ENCODE measurements at regions not wholly inside any gene's neighbourhood (a gene's known extent, or its start where the extent isn't known, plus 50 kb on each side); places are given as distances from the start of the nearest gene placed in this dataset.
A peak's percentile ranks its signal among the peaks of the same experiment; 100 is the strongest.
"Not testable (repeated sequence)": the region's sequence is repeated elsewhere in the genome, so short reads cannot be mapped to it uniquely, and the experiment has no call there.

DNA sequence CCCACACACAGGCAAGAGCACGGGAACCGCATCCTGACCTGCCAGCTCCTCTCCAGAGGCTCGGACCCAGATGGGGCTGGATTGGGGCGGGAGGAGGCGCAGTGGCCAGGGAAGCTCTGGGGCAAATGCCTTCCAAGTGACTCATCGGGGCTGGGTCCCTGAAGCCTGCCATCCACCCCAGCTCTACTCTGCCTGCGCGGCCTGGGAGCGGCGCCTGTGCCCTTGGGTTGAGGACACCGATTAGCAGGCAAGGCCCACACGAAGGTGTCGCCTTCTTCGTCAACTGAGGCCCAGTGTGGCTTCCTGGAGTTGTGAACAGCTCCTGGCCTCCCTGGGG is 4380.3 kb upstream of the TPTE start:
- intact Hi-C loops (cut with micrococcal nuclease; ENCODE audit: unreplicated experiment); H3K9ac ChIP-seq (ENCODE audit: insufficient read depth, low read depth, low read length); FAIRE-seq; BruUV-seq (replicated peaks); H3K36me3 ChIP-seq (replicated peaks in 1 of 2; ENCODE audit: control insufficient read depth in 1 of 2, insufficient read depth in 2 of 2, low read length in 2 of 2); POLR2A ChIA-PET; H3K79me2 ChIP-seq (ENCODE audit: insufficient read depth, low read length); H3K4me3 ChIP-seq (replicated peaks in 1 of 3; ENCODE audit: insufficient read depth in 1 of 3, low read depth in 2 of 3, low read length in 3 of 3); H3K4me2 ChIP-seq (ENCODE audit: low read depth, low read length); in situ Hi-C loops (cut with HindIII; ENCODE audit: extremely low pct_ligation_motif_present, low pct_unique_long_range_greater_than_20kb); H4K20me1 ChIP-seq (ENCODE audit: insufficient read depth, low read length); H3K4me1 ChIP-seq (ENCODE audit: insufficient read depth, low read length); H2AFZ ChIP-seq (ENCODE audit: low read length); CTCF ChIA-PET (ENCODE audit: low intra/inter-chr PET ratio, low total read pairs); H3K27ac ChIP-seq (ENCODE audit: extremely low read length, insufficient read depth, low read length); DNase-seq (ENCODE audit: low spot score); H3K9me3 ChIP-seq (ENCODE audit: low read length); H3K27me3 ChIP-seq (ENCODE audit: control insufficient read depth in 1 of 2, insufficient read depth in 2 of 2, low read length in 2 of 2): not testable (repeated sequence)
- ATAC-seq = peak; percentile 87
- no CpG with 5 or more reads among the region's 14 CpGs for WGBS (ENCODE audit: low lambda C conversion rate)

DNA sequence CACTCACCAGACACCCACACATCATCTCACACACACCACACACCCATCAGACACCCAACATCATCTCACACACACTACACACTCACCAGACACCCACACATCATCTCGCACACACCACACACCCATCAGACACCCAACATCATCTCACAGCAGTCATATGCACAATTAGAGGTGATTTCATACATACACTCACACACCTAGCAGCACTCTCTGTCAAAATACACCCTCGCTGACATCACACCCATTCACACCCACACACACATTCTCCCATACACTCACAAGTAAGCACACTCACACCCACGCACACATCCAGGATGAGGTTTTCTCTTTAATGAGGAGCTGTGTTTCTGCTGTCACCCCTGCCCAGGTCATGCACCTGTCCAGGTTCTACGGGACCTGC is 4368.2 kb upstream of the TPTE start:
- H3K27ac ChIP-seq (ENCODE audit: extremely low read length, insufficient read depth, low read length); intact Hi-C loops (cut with micrococcal nuclease; ENCODE audit: unreplicated experiment); H3K9ac ChIP-seq (ENCODE audit: insufficient read depth, low read depth, low read length); H3K79me2 ChIP-seq (ENCODE audit: insufficient read depth, low read length); H3K36me3 ChIP-seq (replicated peaks in 1 of 2; ENCODE audit: control insufficient read depth in 1 of 2, insufficient read depth in 2 of 2, low read length in 2 of 2); FAIRE-seq; H3K4me3 ChIP-seq (replicated peaks in 1 of 3; ENCODE audit: insufficient read depth in 1 of 3, low read depth in 2 of 3, low read length in 3 of 3); DNase-seq (ENCODE audit: low spot score); H3K27me3 ChIP-seq (ENCODE audit: control insufficient read depth in 1 of 2, insufficient read depth in 2 of 2, low read length in 2 of 2); H3K4me2 ChIP-seq (ENCODE audit: low read depth, low read length); H2AFZ ChIP-seq (ENCODE audit: low read length); BruUV-seq (replicated peaks); H4K20me1 ChIP-seq (ENCODE audit: insufficient read depth, low read length); ATAC-seq; CTCF ChIA-PET (ENCODE audit: low intra/inter-chr PET ratio, low total read pairs); in situ Hi-C loops (cut with HindIII; ENCODE audit: extremely low pct_ligation_motif_present, low pct_unique_long_range_greater_than_20kb); H3K9me3 ChIP-seq (ENCODE audit: low read length); POLR2A ChIA-PET; H3K4me1 ChIP-seq (ENCODE audit: insufficient read depth, low read length): not testable (repeated sequence)
- WGBS (ENCODE audit: low lambda C conversion rate) = no CpG with 5 or more reads among the region's 4 CpGs

DNA sequence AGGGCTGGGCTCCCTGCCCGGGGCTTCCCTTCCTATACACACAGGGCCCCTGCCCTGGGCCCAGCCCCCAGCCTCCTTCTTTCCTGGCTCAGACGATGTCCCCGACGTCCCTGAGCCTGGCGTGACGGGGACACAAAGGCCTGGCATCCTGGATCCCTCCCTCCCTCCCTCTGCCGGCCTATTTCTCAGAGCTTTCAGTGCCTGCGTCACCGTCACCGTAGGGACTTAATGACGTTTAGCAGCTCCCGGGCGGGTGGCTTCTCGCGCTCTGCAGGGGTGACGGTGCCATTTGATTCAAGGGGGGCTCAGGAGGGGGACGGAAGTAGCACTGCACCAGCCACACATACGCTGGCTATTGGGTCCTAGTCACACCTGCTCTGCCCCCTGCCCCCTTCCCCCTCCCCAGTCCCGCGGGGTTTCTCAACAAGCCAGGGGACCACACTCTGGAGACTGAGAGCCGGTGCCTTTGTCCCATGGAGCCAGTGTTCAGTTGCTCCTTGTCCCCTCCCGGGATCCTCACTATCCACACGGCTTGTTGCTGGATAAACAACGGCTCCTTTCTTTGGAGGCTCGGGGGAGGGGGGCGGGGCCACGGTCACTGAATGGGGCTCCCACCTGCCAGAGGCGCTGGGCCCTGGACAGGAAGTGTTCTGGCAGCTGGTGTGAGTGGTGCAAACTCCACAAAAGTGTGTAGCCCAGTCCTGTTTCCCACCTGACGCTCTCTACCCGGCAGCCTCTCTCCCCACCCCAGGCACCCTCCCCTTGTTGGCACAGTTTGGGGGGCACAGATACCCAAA is 4366.7 kb upstream of the TPTE start:
- in situ Hi-C loops (cut with HindIII; ENCODE audit: extremely low pct_ligation_motif_present, low pct_unique_long_range_greater_than_20kb); H3K27ac ChIP-seq (ENCODE audit: extremely low read length, insufficient read depth, low read length); H3K9me3 ChIP-seq (ENCODE audit: low read length); intact Hi-C loops (cut with micrococcal nuclease; ENCODE audit: unreplicated experiment); DNase-seq (ENCODE audit: low spot score); H3K36me3 ChIP-seq (replicated peaks in 1 of 2; ENCODE audit: control insufficient read depth in 1 of 2, insufficient read depth in 2 of 2, low read length in 2 of 2); BruUV-seq (replicated peaks); H2AFZ ChIP-seq (ENCODE audit: low read length); H3K27me3 ChIP-seq (ENCODE audit: control insufficient read depth in 1 of 2, insufficient read depth in 2 of 2, low read length in 2 of 2); H3K9ac ChIP-seq (ENCODE audit: insufficient read depth, low read depth, low read length); H3K4me1 ChIP-seq (ENCODE audit: insufficient read depth, low read length); POLR2A ChIA-PET; H3K79me2 ChIP-seq (ENCODE audit: insufficient read depth, low read length); FAIRE-seq; H3K4me3 ChIP-seq (replicated peaks in 1 of 3; ENCODE audit: insufficient read depth in 1 of 3, low read depth in 2 of 3, low read length in 3 of 3); CTCF ChIA-PET (ENCODE audit: low intra/inter-chr PET ratio, low total read pairs); H4K20me1 ChIP-seq (ENCODE audit: insufficient read depth, low read length); H3K4me2 ChIP-seq (ENCODE audit: low read depth, low read length): not testable (repeated sequence)
- WGBS (ENCODE audit: low lambda C conversion rate) = no CpG with 5 or more reads among the region's 30 CpGs
- peak; percentile 47 for ATAC-seq
- TF ChIP-seq, protein P1, sequence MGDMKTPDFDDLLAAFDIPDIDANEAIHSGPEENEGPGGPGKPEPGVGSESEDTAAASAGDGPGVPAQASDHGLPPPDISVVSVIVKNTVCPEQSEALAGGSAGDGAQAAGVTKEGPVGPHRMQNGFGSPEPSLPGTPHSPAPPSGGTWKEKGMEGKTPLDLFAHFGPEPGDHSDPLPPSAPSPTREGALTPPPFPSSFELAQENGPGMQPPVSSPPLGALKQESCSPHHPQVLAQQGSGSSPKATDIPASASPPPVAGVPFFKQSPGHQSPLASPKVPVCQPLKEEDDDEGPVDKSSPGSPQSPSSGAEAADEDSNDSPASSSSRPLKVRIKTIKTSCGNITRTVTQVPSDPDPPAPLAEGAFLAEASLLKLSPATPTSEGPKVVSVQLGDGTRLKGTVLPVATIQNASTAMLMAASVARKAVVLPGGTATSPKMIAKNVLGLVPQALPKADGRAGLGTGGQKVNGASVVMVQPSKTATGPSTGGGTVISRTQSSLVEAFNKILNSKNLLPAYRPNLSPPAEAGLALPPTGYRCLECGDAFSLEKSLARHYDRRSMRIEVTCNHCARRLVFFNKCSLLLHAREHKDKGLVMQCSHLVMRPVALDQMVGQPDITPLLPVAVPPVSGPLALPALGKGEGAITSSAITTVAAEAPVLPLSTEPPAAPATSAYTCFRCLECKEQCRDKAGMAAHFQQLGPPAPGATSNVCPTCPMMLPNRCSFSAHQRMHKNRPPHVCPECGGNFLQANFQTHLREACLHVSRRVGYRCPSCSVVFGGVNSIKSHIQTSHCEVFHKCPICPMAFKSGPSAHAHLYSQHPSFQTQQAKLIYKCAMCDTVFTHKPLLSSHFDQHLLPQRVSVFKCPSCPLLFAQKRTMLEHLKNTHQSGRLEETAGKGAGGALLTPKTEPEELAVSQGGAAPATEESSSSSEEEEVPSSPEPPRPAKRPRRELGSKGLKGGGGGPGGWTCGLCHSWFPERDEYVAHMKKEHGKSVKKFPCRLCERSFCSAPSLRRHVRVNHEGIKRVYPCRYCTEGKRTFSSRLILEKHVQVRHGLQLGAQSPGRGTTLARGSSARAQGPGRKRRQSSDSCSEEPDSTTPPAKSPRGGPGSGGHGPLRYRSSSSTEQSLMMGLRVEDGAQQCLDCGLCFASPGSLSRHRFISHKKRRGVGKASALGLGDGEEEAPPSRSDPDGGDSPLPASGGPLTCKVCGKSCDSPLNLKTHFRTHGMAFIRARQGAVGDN (CRISPR knock-in tag; IDR thresholded peaks at IDR 0.05) = peak; percentile 33
- TF ChIP-seq, protein P2, sequence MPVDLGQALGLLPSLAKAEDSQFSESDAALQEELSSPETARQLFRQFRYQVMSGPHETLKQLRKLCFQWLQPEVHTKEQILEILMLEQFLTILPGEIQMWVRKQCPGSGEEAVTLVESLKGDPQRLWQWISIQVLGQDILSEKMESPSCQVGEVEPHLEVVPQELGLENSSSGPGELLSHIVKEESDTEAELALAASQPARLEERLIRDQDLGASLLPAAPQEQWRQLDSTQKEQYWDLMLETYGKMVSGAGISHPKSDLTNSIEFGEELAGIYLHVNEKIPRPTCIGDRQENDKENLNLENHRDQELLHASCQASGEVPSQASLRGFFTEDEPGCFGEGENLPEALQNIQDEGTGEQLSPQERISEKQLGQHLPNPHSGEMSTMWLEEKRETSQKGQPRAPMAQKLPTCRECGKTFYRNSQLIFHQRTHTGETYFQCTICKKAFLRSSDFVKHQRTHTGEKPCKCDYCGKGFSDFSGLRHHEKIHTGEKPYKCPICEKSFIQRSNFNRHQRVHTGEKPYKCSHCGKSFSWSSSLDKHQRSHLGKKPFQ (CRISPR knock-in tag; IDR thresholded peaks at IDR 0.05; ENCODE audit: insufficient replicate concordance) = peak; percentile 52
